Upper lobe of left lung (tissue), 6 donors: ENCODE measurements at regions not wholly inside any gene's neighbourhood (a gene's known extent, or its start where the extent isn't known, plus 50 kb on each side); places are given as distances from the start of the nearest gene placed in this dataset.
"Not testable (repeated sequence)": the region's sequence is repeated elsewhere in the genome, so short reads cannot be mapped to it uniquely, and the experiment has no call there.

ENCODE experiments used
- ATAC-seq, 2 donors: fragments of 200-7000 bp; cut with Tn5 transposase; one replicate each; pipeline ENCODE4 v1.9.1; 2022; ENCODE audit warnings: mild to moderate bottlenecking in 2 of 2, moderate library complexity in 2 of 2; ENCODE audit not compliant: low FRiP score in 2 of 2
- DNase-seq, 2 donors: peaks; one replicate each; pipeline ENCODE4 v3.0.0-alpha.2; 2019 to 2020
- H3K27ac ChIP-seq, 4 donors: fragments of 200-600 bp; sonication (generic); one replicate each; pipeline ENCODE4 v1.5.1; 2016 to 2019
- H3K27me3 ChIP-seq, 4 donors: fragments of 200-600 bp; sonication (generic); one replicate each; pipeline ENCODE4 v1.5.1; 2017 to 2019
- H3K36me3 ChIP-seq, 4 donors: fragments of 200-600 bp; sonication (generic); one replicate each; pipeline ENCODE4 v1.5.1; 2016 to 2019
- H3K4me1 ChIP-seq, 4 donors: fragments of 200-600 bp; sonication (generic); one replicate each; pipeline ENCODE4 v1.5.1; 2018 to 2019
- H3K4me3 ChIP-seq, 4 donors: fragments of 200-600 bp; sonication (generic); one replicate each; pipeline ENCODE4 v1.5.1; 2017 to 2019; ENCODE audit warnings: mild to moderate bottlenecking in 2 of 4, moderate library complexity in 1 of 4
- H3K9me3 ChIP-seq, 4 donors: fragments of 200-600 bp; sonication (generic); one replicate each; pipeline ENCODE4 v1.5.1; 2018 to 2019
- EP300 ChIP-seq, 4 donors: sonication (generic); formaldehyde crosslinking; IDR thresholded peaks; one replicate each; pipeline ENCODE4 v1.5.1; 2017; ENCODE audit warnings: antibody characterized with exemption in 4 of 4, control low read depth in 2 of 4
- POLR2A ChIP-seq, 4 donors: fragments of 450-650 bp; IDR thresholded peaks; one replicate each; pipeline ENCODE4 v1.5.1; 2016 to 2017; ENCODE audit warnings: antibody characterized with exemption in 4 of 4, mild to moderate bottlenecking in 2 of 4
- POLR2AphosphoS5 ChIP-seq, 2 donors: sonication (generic); formaldehyde crosslinking; IDR thresholded peaks; one replicate each; pipeline ENCODE4 v1.5.1; 2017; ENCODE audit warnings: antibody characterized with exemption in 2 of 2
- WGBS, 2 donors: methylation state at CpG; one replicate each; pipeline ENCODE4 v1.1.5; 2017 to 2018; 5-methylcytosine and 5-hydroxymethylcytosine counted together
- TF ChIP-seq, protein P1 (sequence below), 6 experiments: fragments of 450-650 bp in 4 of 6; fragments of 200-600 bp in 2 of 6; sonication (generic) in 2 of 6; IDR thresholded peaks; one replicate each; pipeline ENCODE4 v1.5.1; 2016 to 2019; ENCODE audit warnings: antibody characterized with exemption in 6 of 6
- donor health status: DM: no; HTN: no; CAD: no; lungs with moderate emphysema.
- donor health status: DM: no; HTN: yes; CAD: no; lungs with severe emphysema.

DNA sequence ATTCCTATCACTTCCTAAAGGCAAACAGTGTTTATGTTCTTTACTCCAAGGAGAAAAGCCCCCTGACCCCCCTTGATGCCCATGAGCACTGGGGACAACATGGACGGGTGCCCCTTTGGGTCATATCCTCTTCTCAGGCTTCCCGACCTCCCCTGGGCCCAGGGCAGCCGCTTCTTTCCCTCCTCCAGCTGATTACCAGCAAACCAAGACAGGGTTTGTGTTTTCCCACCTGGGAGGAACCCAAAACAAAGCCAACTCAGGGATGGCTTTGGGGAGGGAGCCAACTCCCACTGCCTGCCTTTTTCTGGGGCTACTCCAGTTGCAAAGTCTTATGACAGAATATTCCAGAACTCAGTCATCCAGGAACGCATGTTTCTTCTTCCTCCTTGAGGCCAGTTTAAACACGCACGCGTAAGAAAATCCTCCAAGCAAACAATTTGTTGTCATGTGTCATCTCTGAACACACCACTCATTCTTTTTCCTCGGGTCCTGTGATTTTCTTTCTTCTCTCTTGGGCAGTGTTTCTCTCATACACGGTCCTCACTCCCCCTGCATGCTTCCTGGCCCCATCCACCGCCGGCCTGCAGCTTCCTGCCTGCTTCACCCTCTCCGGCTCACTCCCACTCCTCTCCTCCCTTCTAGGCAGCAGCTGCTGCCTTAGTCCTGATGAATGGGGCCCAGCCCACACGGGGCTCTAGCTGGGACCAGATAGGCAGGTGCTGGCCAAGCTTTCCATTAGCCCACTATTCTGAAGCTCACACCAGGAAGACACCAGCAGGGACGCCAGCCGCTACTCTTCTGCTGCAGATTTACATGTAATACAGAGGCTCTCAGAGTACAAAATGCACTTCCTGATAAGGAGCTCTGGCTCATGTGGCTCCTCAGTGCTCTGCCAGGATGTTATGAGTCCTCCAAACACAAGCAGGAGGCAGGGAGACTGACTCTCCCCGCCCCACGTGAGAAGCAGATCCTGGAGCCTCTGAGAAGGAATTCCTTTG lies 116.7 kb upstream of the VOPP1 start:
- Histone ChIP-seq H3K27ac (peak overlapping the region in 3 of 4 donors; percentile 35 to 62 (median 48)), H3K4me3 (peak overlapping the region in 1 of 4 donors; percentile 19)
- ATAC-seq, result peak; percentile 52 to 73
- WGBS, 2 donors, result 24 to 36% methylated on average over 14 to 17 of the region's 17 CpGs
- H3K36me3 ChIP-seq, H3K4me1 ChIP-seq, H3K27me3 ChIP-seq, H3K9me3 ChIP-seq, DNase-seq: not testable (repeated sequence)
- peak in 1 of 2 donors; percentile 10 for TF ChIP-seq POLR2AphosphoS5 (IDR thresholded peaks at IDR 0.05)

DNA sequence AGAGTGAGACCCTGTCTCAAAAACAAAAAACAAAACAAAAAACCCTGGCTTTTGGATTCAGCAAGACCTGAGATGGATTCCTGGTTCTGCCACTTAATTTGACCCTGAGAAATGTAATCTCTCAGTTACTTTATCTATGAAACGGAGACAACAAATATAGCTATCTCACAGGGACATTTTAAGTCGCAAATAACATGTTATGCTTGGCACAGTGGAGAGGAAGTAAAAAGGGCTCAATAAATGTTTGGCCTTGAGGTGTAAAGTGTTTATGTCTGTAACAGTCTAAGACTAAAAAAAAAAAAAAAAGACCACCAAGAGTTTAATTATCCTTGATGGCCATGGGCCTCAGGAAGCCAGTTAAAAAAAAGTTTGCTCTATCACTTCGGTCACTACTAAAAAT lies 116.0 kb upstream of the VOPP1 start:
- not testable (repeated sequence) for DNase-seq, ATAC-seq, H3K36me3 ChIP-seq, H3K9me3 ChIP-seq, H3K4me3 ChIP-seq, H3K27me3 ChIP-seq, H3K4me1 ChIP-seq
- 28 to 37% methylated on average over 3 of the region's 3 CpGs for WGBS, 2 donors
- peak overlapping the region in 3 of 4 donors; percentile 35 to 62 (median 48) for H3K27ac ChIP-seq

DNA sequence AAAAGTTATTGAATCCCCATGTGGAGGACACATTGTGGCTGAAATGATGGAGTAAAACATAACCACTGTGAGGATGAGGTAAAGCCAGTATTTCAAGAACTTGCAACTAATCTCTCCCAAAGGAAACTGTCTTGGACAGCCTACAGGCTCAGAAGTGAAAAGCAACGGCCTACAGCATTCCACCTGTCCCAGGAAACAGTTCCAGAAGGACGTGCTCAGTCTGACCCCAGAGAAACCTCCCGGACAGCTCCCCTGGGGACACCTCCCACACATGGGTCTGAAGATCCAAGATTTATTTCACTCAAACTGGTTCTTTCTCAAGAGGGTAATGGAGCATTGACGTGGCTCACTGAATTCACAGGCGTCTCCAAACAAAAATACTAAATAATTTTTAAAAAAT lies 115.0 kb upstream of the VOPP1 start:
- DNase-seq, ATAC-seq, H3K27me3 ChIP-seq, H3K4me3 ChIP-seq, H3K36me3 ChIP-seq, H3K9me3 ChIP-seq, H3K4me1 ChIP-seq, H3K27ac ChIP-seq: not testable (repeated sequence)
- 93% methylated on average over 2 of the region's 5 CpGs for WGBS, 2 donors

DNA sequence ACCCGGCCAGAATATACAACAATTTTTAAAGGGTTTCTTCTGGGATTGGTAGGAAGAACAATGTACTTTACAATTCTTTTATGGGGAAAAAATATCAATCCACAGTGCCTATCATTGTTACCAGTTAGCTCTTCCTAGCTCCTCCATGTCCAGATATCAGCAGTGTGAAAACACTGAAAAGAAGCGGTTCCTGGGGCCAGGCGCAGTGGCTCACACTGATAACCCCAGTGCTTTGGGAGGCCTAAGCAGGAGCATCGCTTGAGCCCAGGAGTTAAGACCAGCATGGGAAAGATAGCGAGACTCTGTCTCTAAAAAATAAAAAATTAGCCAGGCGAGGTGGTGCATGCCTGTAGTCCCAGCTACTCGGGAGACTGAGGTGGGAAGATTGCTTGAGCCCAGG lies 114.5 kb upstream of the VOPP1 start:
- WGBS, 2 donors, result 92 to 94% methylated on average over 7 of the region's 7 CpGs
- not testable (repeated sequence) for H3K27ac ChIP-seq, ATAC-seq

DNA sequence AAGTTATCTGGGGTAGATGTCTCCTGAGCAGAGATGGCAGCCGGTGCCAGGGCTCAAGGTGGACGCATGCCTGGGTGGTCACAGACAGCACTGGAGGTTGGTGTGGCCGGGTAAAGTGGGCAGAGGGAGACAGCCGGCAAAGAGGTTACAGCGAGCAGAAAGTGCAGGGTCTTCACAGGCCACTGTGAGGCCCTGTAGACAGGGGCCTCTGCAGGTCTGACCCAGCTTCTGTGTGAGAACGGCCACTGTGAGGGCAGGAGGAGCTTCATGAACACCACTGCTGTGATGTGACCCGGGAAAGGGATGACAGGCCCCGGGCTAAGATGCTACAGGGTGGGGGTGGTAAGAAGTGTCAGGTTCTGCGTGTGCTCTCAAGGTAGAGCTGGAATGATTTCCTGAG lies 111.2 kb upstream of the VOPP1 start:
- not testable (repeated sequence) for H3K36me3 ChIP-seq, ATAC-seq, H3K4me3 ChIP-seq, H3K9me3 ChIP-seq, H3K4me1 ChIP-seq, H3K27me3 ChIP-seq, H3K27ac ChIP-seq
- WGBS, 2 donors, result 83 to 84% methylated on average over 9 of the region's 9 CpGs
- peak in 1 of 2 donors; percentile 23 for DNase-seq

More for the DNA sequence above, 114.5 kb upstream of the VOPP1 start:
- not testable (repeated sequence) for H3K9me3 ChIP-seq, H3K4me1 ChIP-seq, H3K27me3 ChIP-seq, H3K36me3 ChIP-seq, DNase-seq, H3K4me3 ChIP-seq

DNA sequence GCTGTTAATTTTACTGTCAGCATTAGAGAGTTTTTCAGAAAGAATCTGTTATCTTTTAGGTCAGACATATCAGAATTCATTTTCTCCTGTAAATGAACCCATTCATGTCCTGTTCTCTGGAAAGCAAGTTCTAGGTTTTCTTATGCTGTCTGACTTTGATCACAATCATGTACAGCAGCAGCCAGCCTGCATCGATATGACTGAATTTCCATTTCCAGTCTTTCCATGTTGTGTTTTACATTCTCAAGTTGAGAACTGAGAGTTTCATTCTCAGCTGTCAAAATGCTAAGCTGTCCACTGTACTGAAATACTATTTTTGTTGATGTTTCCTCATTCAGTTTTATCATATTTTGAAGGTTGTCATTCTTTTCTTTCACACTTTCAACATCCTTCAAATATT lies 103.3 kb upstream of the VOPP1 start:
- not testable (repeated sequence) for H3K4me1 ChIP-seq, H3K36me3 ChIP-seq, H3K9me3 ChIP-seq, H3K27ac ChIP-seq, DNase-seq, ATAC-seq, H3K27me3 ChIP-seq, H3K4me3 ChIP-seq
- 69 to 94% methylated on average over 1 of the region's 1 CpG for WGBS, 2 donors

DNA sequence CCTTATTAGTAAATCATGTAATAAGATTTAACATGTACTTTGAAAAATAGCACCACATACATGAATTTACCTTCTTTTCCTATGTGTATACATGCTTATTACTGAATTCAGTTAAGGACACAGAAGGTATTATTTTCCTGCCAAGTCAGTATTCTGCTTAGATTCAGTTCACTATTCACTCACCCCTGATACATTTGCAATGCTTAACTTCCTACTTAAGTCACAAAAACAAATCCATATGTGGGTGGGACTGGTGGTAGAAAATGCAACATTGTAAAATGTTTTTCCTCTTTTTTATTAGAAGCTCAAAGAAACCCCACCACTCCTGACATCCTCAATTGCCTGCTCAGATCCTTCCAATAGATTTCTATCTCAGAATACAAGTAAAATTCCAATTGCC lies 101.2 kb upstream of the VOPP1 start:
- not testable (repeated sequence) for H3K4me3 ChIP-seq, H3K27me3 ChIP-seq, H3K27ac ChIP-seq, H3K4me1 ChIP-seq, H3K36me3 ChIP-seq, DNase-seq, H3K9me3 ChIP-seq, ATAC-seq

DNA sequence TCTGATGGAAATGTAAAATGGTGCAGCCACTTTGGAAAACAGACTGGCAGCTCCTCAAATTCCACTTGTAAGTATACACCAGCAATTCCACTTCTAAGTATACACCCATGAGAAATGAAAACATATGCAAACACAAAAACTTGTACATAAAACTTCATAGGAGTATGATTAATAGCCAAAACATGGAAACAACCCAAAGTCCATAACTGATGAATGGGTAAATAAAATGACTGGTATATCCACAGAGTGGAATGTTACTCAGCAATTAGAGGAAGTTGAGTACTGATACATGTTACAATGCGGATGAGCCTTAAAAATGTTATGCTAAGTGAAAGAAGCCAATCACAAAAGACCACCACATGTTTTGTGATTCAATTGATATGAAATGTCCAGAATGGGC lies 99.8 kb upstream of the VOPP1 start:
- not testable (repeated sequence) for DNase-seq, H3K4me1 ChIP-seq, H3K4me3 ChIP-seq, H3K27ac ChIP-seq, H3K9me3 ChIP-seq, ATAC-seq, H3K36me3 ChIP-seq, H3K27me3 ChIP-seq
- WGBS, 2 donors, result 92% methylated on average over 1 of the region's 1 CpG; no CpG with 5 or more reads in 1 of the 2 donors

DNA sequence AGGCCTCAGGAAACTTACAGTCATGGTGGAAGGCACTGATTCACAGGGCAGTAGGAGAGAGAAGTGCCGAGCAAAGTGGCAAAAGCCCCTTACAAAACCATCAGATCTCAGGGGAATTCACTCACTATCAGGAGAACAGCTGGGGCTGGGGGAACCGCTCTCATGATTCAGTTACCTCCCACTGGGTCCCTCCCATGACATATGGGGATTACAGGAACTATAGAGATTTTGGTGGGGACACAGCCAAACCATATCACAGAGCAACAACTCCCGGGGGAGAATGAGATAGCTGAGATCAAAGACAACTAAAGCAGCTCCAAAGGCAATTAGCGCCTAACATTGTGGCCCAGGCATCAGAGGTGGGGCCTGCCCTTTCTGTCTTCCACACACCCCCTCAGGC lies 85.4 kb upstream of the VOPP1 start:
- Histone ChIP-seq H3K27ac (no peak overlapping the region), H3K27me3 (no peaks in the 10 kb centered on the region), H3K4me3 (no peak overlapping the region), H3K36me3 (no peaks in the 10 kb centered on the region), H3K4me1 (no peaks in the 10 kb centered on the region), H3K9me3 (no peaks in the 10 kb centered on the region)
- ATAC-seq (no peak), DNase-seq (no peak)
- WGBS, 2 donors, result 58 to 80% methylated on average over 4 of the region's 4 CpGs
- TF ChIP-seq, protein P1, sequence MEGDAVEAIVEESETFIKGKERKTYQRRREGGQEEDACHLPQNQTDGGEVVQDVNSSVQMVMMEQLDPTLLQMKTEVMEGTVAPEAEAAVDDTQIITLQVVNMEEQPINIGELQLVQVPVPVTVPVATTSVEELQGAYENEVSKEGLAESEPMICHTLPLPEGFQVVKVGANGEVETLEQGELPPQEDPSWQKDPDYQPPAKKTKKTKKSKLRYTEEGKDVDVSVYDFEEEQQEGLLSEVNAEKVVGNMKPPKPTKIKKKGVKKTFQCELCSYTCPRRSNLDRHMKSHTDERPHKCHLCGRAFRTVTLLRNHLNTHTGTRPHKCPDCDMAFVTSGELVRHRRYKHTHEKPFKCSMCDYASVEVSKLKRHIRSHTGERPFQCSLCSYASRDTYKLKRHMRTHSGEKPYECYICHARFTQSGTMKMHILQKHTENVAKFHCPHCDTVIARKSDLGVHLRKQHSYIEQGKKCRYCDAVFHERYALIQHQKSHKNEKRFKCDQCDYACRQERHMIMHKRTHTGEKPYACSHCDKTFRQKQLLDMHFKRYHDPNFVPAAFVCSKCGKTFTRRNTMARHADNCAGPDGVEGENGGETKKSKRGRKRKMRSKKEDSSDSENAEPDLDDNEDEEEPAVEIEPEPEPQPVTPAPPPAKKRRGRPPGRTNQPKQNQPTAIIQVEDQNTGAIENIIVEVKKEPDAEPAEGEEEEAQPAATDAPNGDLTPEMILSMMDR (IDR thresholded peaks at IDR 0.05), result no peak
- TF ChIP-seq POLR2A (IDR thresholded peaks at IDR 0.05) (no peak), EP300 (IDR thresholded peaks at IDR 0.05) (no peak), POLR2AphosphoS5 (IDR thresholded peaks at IDR 0.05) (no peak)
